HCT116 (cell line): ENCODE measurements at regions not wholly inside any gene's neighbourhood (a gene's known extent, or its start where the extent isn't known, plus 50 kb on each side); places are given as distances from the start of the nearest gene placed in this dataset.

Experiments used
- CEBPB ChIP-seq: IDR thresholded peaks from 2 replicates; pipeline ENCODE4 v1.6.1; 2012; ENCODE audit warnings: low read depth
- CTCF ChIP-seq, 3 experiments: fragments of 200-600 bp in 1 of 3; sonication (generic) in 1 of 3; IDR thresholded peaks in 2 of 3; conservative IDR thresholded peaks in 1 of 3; 2 replicates each; pipeline ENCODE4 v1.5.1; 2012 to 2017; ENCODE audit warnings: low read depth in 2 of 3, low read length in 2 of 3, antibody characterized with exemption in 1 of 3, borderline replicate concordance in 1 of 3, control low read depth in 1 of 3, mild to moderate bottlenecking in 1 of 3, mixed read lengths in 1 of 3, mixed run types in 1 of 3, moderate library complexity in 1 of 3; ENCODE audit not compliant: insufficient read depth in 1 of 3
- ELF1 ChIP-seq: IDR thresholded peaks from 2 replicates; pipeline ENCODE4 v1.6.1; 2012; ENCODE audit warnings: low read depth, borderline replicate concordance
- EZH2 ChIP-seq: fragments of 200-600 bp; sonication (generic); IDR thresholded peaks from 2 replicates; pipeline ENCODE4 v1.6.1; 2017; ENCODE audit warnings: antibody characterized with exemption, mixed run types
- EZH2phosphoT487 ChIP-seq: fragments of 200-600 bp; IDR thresholded peaks from 2 replicates; pipeline ENCODE4 v1.6.1; 2018; ENCODE audit warnings: antibody characterized with exemption, borderline replicate concordance
- JUND ChIP-seq: IDR thresholded peaks from 2 replicates; pipeline ENCODE4 v1.6.1; 2012
- POLR2AphosphoS5 ChIP-seq: IDR thresholded peaks from 2 replicates; pipeline ENCODE4 v1.6.1; 2011; ENCODE audit warnings: mild to moderate bottlenecking, low read depth, low read length, moderate library complexity
- RAD21 ChIP-seq: IDR thresholded peaks from 2 replicates; pipeline ENCODE4 v1.6.1; 2012; ENCODE audit warnings: low read depth, mild to moderate bottlenecking
- TCF7L2 ChIP-seq: IDR thresholded peaks from 2 replicates; pipeline ENCODE4 v1.7.0; 2011; ENCODE audit warnings: borderline replicate concordance, inconsistent platforms; ENCODE audit not compliant: insufficient read depth, insufficient read length; ENCODE audit errors: extremely low read depth

DNA sequence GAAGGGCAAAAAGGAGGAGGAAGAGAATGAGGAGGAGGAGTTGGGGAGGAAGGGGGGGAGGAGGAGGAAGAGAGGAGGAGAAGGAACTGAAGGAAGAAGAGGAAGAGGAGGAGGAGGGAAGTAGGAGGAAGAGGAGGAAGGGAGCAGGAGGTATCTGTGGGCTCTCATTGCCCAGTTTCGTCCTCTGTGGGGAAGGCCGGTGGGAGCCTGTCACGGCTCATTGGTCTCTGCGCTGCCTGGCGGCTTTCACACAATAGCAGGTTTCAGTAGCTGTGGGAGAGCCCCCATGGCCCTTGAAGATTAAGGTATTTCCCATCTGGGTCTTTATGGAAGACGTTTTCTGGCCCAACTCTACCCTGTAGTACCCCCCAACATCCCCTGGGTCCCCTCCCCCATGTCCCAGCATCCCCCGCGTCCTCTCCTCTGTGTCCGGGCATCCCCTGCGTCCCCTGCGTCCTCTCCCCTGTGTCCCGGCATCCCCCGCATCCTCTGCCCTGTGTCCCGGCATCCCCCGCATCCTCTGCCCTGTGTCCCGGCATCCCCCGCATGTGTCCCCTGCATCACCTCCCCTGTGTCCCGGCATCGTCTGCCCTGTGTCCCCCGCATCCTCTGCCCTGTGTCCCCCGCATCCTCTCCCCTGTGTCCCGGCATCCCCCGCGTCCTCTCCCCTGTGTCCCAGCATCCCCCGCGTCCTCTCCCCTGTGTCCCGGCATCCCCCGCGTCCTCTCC, 278.2 kb upstream of the SFSWAP start:
- TF ChIP-seq POLR2AphosphoS5 (no peak), CTCF (IDR thresholded peaks at IDR 0.05 in 2 of 3, conservative IDR thresholded peaks at IDR 0.05 in 1 of 3; ENCODE audit: borderline replicate concordance in 1 of 3, insufficient read depth in 1 of 3, low read depth in 2 of 3, low read length in 2 of 3) (no peak), JUND (no peak), CEBPB (no peak), ELF1 (no peak), EZH2phosphoT487 (no peak), TCF7L2 (no peak), EZH2 (no peak), RAD21 (no peak)
